OCI-LY7 (cell line): ENCODE measurements at regions not wholly inside any gene's neighbourhood (a gene's known extent, or its start where the extent isn't known, plus 50 kb on each side); places are given as distances from the start of the nearest gene placed in this dataset.

Source experiments
- CTCF ChIP-seq: fragments of 200-600 bp; sonication (generic); conservative IDR thresholded peaks from 2 replicates; pipeline ENCODE4 v1.5.1; 2014; ENCODE audit warnings: mild to moderate bottlenecking, antibody characterized with exemption, low read length, moderate library complexity, mixed read lengths
- EZH2phosphoT487 ChIP-seq: fragments of 200-600 bp; sonication (generic); IDR thresholded peaks from 2 replicates; pipeline ENCODE4 v1.6.1; 2018; ENCODE audit warnings: low read depth, borderline replicate concordance, mild to moderate bottlenecking, mixed run types, antibody characterized with exemption, low read length, moderate library complexity, mixed read lengths

- TF ChIP-seq CTCF (no peak), EZH2phosphoT487 (no peak)
Observed at GRCh38 chr17:68145088-68145487, 102.8 kb upstream of the AMZ2 start.
